ENCODE measurements at regions not wholly inside any gene's neighbourhood (a gene's known extent, or its start where the extent isn't known, plus 50 kb on each side); places are given as distances from the start of the nearest gene placed in this dataset.

DNA sequence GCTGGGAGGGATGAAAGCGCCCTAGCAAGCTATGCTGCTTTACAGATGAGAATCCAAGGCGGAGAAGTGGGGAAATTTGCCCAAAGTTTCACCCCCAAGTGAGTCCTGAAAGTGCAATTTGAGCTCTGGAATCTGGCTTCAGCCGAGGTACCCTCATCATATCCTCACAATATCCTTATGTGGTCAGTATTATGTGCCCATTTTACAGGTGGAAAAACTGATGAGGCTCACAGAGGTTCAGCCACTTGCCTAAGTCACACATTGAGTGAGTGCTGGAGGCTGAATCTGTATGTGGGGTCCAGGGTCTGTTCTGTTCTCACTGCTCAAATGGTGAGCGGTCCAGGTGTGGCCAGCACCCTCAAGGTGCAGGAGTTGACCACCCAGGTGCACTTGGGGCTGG lies 85.3 kb downstream of the MATN1 start:
- DNase-seq (ENCODE audit: low read depth in 3 of 3) = no peak

DNA sequence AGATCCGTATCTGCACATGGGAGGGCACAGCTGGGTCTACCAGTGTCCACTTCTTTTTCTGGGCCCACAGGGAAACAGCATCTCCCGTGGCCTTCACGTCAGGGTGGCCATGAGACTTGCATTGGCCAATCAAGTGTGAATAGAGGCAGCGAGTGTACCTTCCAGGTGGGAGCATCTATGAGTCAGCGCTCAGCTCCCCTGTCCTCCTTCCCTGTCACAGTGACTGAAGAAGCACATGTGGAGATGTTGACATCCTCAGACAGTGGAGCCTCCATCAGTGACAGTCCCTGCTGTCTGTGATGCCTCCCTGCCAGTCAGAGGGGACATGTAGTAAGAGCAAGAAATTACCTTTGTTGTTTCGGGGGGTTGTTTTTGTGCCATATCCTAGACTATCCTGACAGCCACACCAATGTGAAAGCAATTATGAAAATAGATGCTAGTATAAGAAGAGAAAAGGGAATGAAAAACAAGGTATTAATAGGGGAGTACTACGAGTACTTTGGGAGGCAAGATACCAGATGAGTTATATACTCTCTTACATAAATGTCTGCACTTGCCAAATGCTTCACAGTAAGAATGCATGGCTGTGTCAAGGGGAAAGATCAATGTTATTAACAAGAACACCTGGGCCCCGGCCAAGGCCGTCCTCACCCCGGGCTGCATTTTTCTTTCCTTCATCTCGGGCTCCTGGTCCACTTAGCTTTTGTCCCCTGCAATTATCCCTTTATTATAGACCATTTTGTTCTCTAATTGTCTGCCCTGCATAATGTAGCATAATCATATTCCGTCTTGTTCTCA lies 86.0 kb downstream of the MATN1 start:
- no peak for DNase-seq (ENCODE audit: low read depth in 3 of 3)

DNA sequence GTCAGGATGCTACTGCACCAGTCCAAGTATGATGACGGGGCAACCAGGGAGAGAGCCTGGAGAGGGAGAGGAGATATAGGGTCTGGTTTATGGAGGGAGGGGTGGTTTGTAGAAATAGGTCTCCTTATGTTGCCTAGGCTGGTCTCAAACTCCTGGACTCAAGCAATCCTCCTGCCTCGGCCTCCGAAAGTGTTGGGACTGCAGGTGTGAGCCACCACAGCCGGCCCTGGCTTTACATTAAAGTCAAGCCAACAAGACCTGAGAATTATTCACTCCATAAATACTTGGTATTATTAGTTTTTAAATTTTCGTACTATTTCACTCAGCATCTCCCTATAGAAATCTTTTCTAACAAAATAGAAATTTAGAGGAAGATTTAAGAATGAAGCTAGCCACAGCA lies 86.8 kb downstream of the MATN1 start:
- DNase-seq (ENCODE audit: low read depth in 3 of 3) = no peak

DNA sequence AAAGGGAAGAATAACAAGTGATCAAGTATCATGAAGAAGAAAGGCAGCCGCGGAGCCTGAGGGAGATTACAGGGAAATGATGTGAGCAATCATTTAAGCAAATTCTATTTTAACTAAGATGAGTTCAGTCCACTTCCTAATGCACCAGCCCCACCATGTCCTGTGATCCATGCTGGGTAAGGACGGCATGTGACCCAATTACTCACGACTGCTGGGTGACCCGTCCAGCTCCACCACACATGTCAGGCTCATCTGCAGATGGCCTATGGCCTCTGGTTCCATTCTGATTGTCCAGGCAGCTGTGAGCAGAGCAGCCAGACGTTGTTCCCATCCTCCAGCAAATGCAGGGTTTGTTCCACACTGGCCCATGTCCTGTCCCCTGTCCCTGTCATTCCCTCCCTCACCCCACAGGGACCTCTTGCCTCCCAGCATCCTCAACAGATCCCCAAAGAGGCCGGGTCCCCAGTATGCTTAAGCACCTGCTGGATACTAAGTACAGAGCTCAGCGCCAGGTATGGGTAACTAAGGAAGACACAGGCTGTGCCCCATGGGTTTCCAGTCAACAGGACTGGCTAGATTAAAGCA lies 87.9 kb downstream of the MATN1 start:
- DNase-seq (ENCODE audit: low read depth in 3 of 3) = no peak

DNA sequence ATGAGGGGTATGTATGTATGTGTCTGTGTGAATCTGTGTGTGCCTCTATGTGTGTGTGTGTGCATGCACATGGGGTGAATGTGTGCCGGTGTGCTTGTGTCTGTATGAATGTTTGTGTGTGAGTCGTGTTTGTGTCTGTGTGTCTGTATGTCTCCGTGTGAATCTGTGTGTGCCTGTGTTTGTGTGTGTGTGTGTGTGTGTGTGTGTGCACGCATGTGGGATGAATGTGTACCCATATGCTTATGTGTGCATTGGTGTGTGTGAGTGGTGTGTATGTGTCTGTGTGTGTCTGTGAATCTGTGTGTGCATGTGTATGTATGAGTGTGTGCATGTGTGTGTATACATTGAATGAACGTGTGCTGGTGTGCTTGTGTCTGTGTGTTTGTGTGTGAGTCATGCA lies 88.9 kb downstream of the MATN1 start:
- DNase-seq (ENCODE audit: low read depth in 3 of 3) = no peak

DNA sequence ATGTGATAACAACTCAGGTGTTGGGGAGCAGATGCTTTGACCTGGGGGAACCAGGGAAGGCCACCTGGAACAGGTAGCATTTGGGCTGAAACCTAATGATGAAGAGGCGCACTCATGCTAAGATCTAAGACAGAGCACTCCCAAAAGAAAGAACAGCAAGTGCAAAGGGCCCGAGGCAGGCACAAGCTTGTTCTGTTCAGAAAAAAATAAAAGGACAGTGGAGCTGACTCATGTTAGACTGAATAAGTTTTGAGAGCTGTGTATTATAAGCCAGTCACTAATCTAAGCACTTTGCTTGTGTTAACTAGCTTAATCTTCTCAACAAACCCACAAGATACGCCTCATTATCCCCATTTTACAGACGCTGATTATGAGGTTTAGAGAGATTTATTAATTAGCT lies 90.1 kb downstream of the MATN1 start:
- DNase-seq (ENCODE audit: low read depth in 3 of 3) = no peak

DNA sequence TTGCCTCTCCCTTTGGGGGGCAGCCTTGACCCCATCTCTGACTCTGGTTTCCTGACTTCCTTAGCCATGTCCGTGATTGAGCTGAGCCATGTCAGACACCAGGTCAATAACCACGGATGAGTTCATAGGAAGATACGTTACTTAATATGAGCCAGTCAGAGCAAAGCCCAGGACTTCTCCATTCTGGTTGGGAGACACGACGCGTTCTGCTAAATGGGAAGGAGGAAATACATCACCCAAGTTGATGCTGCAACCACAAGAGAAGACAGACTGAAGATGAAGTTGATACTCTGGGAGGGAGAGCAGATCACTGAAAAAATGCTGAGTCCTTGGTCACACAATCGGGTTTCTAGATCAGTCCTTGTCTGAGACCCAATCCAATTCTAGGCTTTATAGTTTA lies 90.9 kb downstream of the MATN1 start:
- DNase-seq (ENCODE audit: low read depth in 3 of 3) = no peak

DNA sequence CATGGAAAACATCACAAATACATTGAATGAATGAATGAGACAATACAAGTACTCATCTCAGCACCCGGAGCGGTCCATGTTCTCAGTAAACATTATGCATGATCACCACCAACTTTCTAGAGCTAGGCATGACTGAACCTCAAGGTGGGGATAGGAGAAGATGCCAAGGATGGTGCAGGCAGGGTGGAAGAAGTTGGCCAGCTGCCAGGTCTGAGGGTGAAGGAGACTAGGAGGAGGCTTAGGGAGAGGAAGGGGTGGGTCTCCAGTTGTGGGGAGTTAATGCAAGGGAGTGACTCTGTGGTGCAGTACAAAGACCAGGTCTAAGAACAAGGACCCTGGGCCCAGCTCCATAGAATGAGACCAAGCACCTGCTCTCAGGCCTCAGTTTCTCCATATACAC lies 91.7 kb downstream of the MATN1 start:
- DNase-seq (ENCODE audit: low read depth in 3 of 3) = no peak

DNA sequence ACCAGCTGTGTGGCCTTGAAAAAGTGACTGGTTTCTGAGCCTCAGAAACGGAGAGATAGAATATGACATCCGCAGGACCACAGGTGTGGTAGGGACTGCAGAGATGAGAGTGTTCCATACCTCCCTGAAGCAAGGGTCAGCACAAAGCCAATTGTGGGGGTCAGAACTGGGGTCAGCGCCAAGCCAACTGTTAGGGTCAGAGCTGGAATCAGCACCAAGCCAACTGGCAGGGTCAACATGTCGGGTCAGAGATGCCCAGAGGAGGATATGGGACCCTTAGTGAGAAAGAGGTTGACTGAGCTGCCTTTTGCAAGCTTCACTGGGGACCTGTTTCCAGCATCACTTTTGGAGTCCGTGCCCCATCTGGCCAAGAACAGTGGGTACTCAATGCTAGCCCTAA lies 93.9 kb downstream of the MATN1 start:
- DNase-seq (ENCODE audit: low read depth in 3 of 3) = no peak

DNA sequence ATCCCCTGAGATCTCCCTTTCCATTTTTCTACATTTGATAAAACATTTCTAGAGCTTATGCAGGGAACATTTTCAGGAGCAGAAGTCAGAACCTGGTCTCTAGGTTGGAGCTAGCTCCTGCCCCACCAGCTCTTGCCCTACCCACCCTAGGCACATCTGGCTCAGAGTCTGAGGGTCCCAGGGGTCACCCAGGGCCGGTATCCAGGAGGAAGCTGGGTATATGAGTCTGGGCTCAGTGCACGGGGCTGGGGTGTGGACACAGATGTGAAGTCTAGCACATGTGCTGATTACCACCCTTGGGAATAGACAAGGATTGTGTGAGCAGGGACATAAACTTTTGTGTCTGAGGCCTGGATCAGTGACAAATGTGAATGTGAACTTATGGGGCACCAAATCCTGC lies 95.4 kb downstream of the MATN1 start:
- no peak for DNase-seq (ENCODE audit: low read depth in 3 of 3)

DNA sequence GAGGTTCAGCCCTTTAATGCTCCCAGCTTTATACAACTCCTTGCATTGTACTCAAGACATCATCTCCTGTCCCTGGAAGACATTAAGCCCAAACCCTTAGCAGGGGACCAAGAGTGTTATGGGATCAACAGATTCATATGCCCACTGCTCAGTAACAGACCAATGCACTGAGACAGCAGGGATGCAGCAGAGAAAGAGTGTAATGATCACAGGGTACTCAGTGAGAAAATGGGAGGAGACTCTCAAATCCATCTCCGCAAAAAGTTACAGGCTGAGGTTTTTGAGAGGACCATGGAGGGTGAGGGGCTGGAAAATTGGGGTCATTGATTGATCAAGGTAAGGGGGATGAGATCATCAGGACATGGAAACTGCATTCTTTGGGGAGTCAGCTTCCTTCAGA lies 96.2 kb downstream of the MATN1 start:
- no peak for DNase-seq (ENCODE audit: low read depth in 3 of 3)

DNA sequence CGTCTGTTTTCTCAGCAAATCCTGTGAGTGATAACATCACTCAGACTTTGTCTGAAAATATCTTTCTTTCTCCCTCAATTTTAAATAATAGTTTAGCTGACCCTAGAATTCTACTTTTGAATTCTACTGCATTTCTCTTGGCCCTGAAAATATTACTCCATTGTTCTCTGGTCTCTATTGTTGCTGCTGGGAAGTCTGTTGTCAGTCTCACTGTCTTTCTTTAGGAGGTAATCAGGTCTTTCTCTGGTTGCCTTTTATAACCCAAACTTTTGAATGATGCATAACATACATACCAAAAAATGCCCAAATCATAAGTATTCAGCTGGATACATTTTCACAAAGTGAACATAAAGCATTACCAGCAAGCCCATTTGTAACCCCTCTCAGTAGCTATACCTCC lies 100.0 kb downstream of the MATN1 start:
- no peak for DNase-seq (ENCODE audit: low read depth in 3 of 3)

DNA sequence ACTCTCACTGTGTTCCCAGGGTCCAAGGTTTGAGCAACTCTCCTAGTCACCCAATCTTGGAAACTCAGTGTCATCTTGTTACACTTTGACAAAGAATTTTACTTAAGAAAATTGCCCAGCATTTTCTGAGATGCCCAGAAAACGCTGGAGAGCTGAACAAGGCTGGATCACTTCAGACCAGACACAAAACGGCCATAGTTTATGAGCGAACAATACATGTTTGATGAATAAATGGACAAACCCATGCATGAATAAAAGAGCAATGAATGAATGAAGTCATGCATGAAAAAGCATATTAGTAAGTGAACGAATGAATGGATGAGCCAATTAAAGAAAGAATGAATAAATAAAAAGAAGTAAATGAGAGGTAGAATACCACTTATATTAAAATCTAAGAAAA lies 103.8 kb downstream of the MATN1 start:
- DNase-seq (ENCODE audit: low read depth in 3 of 3) = no peak

DNA sequence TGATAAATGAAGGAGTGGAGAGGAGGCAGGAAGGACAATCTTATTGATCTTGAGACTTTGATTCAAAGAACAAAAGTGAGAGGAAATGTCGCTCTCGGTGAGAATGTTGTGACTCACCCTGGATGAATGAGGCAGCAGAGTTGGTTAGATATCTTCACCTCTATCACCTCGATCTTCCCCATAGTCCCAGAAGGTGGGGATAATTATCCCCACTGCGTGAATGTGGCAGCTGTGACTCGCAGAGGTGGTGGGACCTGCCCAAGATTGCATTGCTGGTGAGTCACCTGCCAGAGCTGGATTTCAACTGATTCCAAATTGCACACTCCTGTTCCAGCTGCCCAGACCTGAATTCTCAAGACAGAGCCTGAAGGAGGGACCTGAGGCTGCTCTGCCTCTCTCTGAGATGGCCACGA lies 105.0 kb downstream of the MATN1 start:
- no peak for DNase-seq (ENCODE audit: low read depth in 3 of 3)

DNA sequence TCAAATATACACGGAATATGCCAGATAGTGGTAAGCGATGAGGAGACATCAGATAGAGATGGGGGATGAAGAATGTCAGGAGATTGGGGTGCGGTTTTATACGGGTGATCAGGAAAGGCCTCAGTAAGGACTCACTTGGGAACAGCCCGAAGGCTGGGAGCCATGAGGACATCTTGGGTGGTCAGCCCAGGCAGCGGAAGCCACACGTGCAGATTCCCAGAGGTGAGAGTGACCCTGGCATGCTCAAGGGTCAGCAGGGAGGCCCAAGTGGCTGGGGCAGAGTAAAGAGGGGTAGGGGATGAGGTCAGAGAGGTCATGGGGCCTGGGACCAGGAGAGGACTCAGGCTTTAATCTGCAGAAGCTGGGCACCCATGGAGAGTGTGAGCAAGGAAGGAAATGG lies 106.6 kb downstream of the MATN1 start:
- no peak for DNase-seq (ENCODE audit: low read depth in 3 of 3)

DNA sequence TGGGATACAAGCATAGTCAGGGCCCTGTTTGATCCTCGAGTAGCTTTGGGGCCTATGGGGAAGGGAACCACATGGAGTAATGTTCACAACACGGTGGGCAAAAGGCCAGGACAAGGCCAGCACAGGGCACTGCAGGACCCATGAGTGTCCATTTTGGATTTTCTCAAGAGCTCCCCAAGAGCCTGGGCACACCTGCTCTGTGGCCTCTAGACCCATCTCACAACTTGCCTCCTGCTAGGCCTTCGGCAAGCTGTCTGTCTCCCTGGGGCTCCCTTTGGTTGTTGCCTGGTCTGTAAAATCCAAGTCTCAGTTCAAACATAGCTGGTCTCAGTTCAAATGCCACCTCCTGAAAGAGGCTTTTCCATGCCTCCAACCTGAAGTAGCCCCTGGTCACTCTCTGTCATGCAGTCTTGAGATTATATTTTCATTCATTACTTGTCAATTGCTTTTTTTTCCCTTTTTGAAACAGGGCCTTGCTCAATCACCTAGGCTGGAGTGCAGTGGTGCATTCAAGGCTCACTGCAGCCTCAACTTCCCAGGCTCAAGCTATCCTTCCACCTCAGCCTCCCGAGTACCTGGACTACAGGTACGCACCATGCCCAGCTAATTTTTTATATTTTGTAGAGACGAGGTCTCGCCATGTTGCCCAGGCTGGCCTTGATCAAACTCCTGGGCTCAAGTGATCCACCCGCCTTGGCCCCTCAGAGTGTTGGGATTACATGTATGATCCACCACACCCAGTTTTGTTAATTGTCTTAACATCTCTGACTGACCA lies 107.4 kb downstream of the MATN1 start:
- DNase-seq (ENCODE audit: low read depth in 3 of 3) = no peak

DNA sequence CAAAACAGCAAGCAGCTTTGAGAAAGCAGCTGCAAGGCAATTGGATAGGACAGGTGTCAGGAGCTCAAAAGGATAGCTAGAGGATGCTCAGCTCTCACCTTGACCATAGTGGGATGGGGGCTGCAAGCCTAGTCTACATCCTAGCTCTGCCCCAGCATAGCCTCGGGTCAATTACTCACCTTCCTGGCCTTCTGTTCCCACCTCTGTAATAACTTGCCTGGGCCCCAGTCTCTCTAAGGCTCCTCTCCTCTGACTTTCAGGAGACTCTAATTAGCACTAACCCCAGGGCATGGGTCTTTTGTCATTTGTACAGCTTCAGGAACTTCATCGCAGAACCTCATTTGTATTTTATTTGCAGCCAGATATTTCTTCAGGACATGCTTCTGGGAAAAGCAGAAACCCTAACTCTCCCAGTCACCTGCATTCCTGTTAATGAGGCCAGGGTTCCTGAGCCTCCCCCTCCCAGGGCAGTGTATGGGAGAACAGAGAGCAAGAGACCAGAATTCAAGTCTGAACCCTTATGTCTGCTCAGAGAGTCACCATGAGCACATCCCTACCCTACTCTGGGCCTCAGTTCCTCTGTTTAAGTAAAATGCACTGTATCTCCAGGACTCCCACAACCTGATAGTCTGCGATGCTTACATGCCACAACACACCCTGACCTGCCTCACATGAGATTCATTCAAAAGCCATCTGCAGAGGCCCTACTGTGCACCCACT lies 108.1 kb downstream of the MATN1 start:
- no peak for DNase-seq (ENCODE audit: low read depth in 3 of 3)

DNA sequence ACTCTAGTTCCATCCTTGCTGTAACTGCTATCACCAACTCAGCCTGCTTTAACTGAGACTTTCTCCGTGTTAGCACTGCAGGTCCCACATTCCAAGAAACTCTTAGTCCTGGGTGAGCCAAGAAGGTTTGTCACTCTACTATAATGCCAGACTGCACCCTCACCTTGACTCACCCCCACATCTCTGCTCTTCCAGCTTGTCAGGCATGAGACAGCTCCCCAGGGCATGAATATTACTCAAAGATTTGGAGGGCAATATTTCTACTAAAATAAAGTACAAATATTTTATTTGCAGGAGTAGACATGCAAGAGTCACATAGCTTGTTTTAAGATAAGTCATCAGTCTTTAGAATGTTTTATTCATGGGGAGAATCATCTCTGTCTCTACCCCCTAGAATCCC lies 110.2 kb downstream of the MATN1 start:
- DNase-seq (ENCODE audit: low read depth in 3 of 3) = no peak

DNA sequence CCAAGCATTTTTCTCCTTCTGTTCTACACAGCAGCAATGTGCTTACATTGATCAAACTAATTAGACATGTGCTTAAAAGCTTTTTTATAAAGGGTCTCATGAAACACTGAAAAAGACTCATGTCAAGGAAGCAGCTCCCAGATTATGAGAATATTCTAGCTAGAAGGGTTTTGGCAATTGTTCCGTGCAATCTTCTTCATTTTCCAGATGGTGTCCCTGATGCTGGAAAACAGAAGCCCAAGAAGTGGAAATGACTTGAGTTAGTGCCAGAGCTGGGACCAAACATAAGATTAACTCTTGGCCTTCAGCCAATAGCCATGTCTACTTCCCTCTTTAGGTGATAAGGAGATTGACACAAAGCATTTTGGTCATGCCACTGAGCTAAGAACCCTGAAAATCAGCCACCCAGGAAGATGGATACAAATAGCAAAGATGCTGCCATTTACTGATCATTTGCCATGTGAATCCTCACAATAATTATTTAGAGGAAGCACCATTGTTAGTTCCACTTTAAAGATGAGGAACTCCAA lies 110.8 kb downstream of the MATN1 start:
- DNase-seq (ENCODE audit: low read depth in 3 of 3) = no peak

DNA sequence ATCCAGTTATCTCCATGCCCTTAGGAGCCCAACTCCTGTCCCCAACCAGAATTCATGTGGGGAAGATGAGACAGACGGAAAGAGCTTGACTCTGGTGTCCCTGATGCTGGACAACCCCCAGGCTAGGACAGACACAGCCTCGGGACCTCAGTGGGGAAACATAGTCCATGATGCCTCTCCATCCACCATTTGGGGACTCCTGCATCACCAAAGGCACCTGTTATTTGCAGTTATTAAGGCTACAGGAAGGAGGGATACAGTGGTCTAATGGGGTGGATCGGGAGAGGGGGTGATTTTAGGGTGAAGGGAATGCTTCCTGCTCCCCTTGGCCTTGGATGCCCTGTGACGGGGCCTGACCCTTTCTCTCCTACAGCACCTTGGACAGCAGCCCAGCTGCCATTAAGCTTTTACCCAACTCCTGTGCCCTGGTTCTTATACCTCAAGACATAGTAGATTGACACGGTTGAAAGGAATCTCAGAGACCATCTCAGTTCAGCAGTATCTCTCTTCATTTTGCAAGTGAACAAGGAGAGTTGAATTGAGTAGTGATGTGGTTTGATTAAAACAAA lies 111.6 kb downstream of the MATN1 start:
- no peak for DNase-seq (ENCODE audit: low read depth in 3 of 3)

DNA sequence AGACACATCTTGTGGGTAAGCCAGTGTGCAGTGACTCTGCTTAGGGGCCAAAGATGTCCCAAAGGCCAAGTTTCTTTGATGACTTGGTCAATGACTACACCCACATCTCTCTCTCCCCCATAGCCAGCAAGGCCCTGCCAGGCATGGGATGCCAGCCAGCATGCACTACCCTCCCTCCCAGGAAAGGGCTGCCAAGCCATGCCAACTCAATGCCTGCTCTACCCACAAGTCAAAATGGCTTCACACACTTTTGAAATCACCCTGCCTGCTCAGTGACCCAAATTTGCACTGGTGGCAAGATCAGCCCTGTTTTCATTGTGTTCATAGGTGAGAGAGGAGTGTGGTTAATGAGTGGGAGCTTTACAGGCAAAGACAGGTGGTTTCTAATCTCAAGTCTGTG lies 112.5 kb downstream of the MATN1 start:
- no peak for DNase-seq (ENCODE audit: low read depth in 3 of 3)

DNA sequence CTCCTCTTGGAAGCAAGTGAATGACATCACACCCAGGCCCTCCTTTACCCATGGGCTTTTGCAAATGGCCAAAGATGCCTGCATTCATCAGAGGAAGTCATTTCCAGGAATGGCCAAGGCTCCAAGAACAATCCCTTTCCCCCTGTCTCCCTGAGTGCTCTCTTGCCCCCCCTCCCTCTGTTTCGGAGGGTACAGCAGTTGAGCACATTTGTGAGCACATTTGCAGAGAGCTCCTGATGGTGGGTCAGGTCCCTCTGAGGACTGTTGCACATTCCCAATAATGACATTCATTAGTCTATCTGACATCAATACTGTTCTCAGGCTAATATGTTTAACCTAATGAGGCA lies 113.4 kb downstream of the MATN1 start:
- no peak for DNase-seq (ENCODE audit: low read depth in 3 of 3)

All from stimulated activated CD4-positive, alpha-beta T cell treated with anti-CD3 and anti-CD28 coated beads, TNF-alpha, amount 100 ng/mL, for 48 hours (primary cell).